K562 (cell line): ENCODE measurements at regions not wholly inside any gene's neighbourhood (a gene's known extent, or its start where the extent isn't known, plus 50 kb on each side); places are given as distances from the start of the nearest gene placed in this dataset.

Source experiments
- EWSR1 ChIP-seq: fragments of 450-650 bp; IDR thresholded peaks from 2 replicates; pipeline ENCODE4 v1.6.1; 2018; ENCODE audit warnings: borderline replicate concordance, mild to moderate bottlenecking, low read depth, moderate library complexity; ENCODE audit not compliant: partially characterized antibody
- SP1 ChIP-seq: sonication (generic); formaldehyde crosslinking; IDR thresholded peaks from 2 replicates; pipeline ENCODE4 v1.8.1; 2022; ENCODE audit warnings: mild to moderate bottlenecking, missing genetic modification reagents
- TF ChIP-seq, protein P1 (sequence below), 3 experiments: IDR thresholded peaks in 2 of 3; conservative IDR thresholded peaks in 1 of 3; 2 replicates each; pipeline ENCODE4 v1.5.1; 2011 to 2012; ENCODE audit warnings: low read length in 3 of 3, mild to moderate bottlenecking in 3 of 3, control low read depth in 2 of 3, improper control_type of control experiment in 1 of 3, inconsistent platforms in 1 of 3, low read depth in 1 of 3, mixed read lengths in 1 of 3, moderate library complexity in 1 of 3; ENCODE audit not compliant: insufficient read depth in 2 of 3

GRCh38 chr9:107784235-107784958, 294.8 kb upstream of the KLF4 start:
- TF ChIP-seq, protein P1, sequence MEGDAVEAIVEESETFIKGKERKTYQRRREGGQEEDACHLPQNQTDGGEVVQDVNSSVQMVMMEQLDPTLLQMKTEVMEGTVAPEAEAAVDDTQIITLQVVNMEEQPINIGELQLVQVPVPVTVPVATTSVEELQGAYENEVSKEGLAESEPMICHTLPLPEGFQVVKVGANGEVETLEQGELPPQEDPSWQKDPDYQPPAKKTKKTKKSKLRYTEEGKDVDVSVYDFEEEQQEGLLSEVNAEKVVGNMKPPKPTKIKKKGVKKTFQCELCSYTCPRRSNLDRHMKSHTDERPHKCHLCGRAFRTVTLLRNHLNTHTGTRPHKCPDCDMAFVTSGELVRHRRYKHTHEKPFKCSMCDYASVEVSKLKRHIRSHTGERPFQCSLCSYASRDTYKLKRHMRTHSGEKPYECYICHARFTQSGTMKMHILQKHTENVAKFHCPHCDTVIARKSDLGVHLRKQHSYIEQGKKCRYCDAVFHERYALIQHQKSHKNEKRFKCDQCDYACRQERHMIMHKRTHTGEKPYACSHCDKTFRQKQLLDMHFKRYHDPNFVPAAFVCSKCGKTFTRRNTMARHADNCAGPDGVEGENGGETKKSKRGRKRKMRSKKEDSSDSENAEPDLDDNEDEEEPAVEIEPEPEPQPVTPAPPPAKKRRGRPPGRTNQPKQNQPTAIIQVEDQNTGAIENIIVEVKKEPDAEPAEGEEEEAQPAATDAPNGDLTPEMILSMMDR (IDR thresholded peaks at IDR 0.05 in 2 of 3, conservative IDR thresholded peaks at IDR 0.05 in 1 of 3; ENCODE audit: insufficient read depth in 2 of 3, low read depth in 1 of 3, low read length in 3 of 3) = no peak
- TF ChIP-seq SP1 (CRISPR knock-in tag) (no peak), EWSR1 (no peak)
